H1 (cell line): ENCODE measurements at regions not wholly inside any gene's neighbourhood (a gene's known extent, or its start where the extent isn't known, plus 50 kb on each side); places are given as distances from the start of the nearest gene placed in this dataset.

ENCODE experiments used
- ATF3 ChIP-seq: IDR thresholded peaks from 2 replicates; pipeline ENCODE4 v1.6.1; 2011; ENCODE audit warnings: low read depth, mild to moderate bottlenecking, low read length; ENCODE audit not compliant: insufficient read depth
- CTCF ChIP-seq, 3 experiments: IDR thresholded peaks; 1 replicate in 2 of 3; 2 replicates in 1 of 3; pipeline versions ENCODE4 v1.5.1 to v1.6.1; 2011; ENCODE audit warnings: low read length in 3 of 3, mild to moderate bottlenecking in 3 of 3, inconsistent platforms in 2 of 3, low read depth in 1 of 3, moderate library complexity in 1 of 3; ENCODE audit not compliant: insufficient read depth in 1 of 3; ENCODE audit errors: control extremely low read depth in 1 of 3
- EP300 ChIP-seq, 2 experiments: IDR thresholded peaks; 1 replicate in 1 of 2; 2 replicates in 1 of 2; pipeline ENCODE4 v1.6.1; 2011 to 2012; ENCODE audit warnings: low read depth in 2 of 2, low read length in 2 of 2, mild to moderate bottlenecking in 2 of 2, borderline replicate concordance in 1 of 2, inconsistent platforms in 1 of 2, moderate library complexity in 1 of 2
- POLR2AphosphoS5 ChIP-seq: IDR thresholded peaks from 2 replicates; pipeline ENCODE4 v1.6.1; 2011; ENCODE audit warnings: low read depth, low read length
- SP2 ChIP-seq: IDR thresholded peaks from 2 replicates; pipeline ENCODE4 v1.6.1; 2012; ENCODE audit warnings: mild to moderate bottlenecking, low read length, inconsistent platforms
- TCF12 ChIP-seq: IDR thresholded peaks from 2 replicates; pipeline ENCODE4 v1.6.1; 2011; ENCODE audit warnings: low read depth, mild to moderate bottlenecking, low read length
- USF2 ChIP-seq: IDR thresholded peaks from 2 replicates; pipeline ENCODE4 v1.6.1; 2011; ENCODE audit warnings: low read length, improper control_type of control experiment

- TF ChIP-seq POLR2AphosphoS5 (no peak), CTCF (IDR thresholded peaks at IDR 0.05; ENCODE audit: control extremely low read depth in 1 of 3, insufficient read depth in 1 of 3, low read depth in 1 of 3, low read length in 3 of 3) (no peak), USF2 (no peak), ATF3 (no peak), TCF12 (no peak), SP2 (no peak), EP300 (IDR thresholded peaks at IDR 0.05; ENCODE audit: borderline replicate concordance in 1 of 2, low read depth in 2 of 2, low read length in 2 of 2) (no peak)
Observed at GRCh38 chr10:63841761-63842160, 320.6 kb downstream of the REEP3 start.
